ENCODE measurements at regions not wholly inside any gene's neighbourhood (a gene's known extent, or its start where the extent isn't known, plus 50 kb on each side); places are given as distances from the start of the nearest gene placed in this dataset.
"Not testable (repeated sequence)": the region's sequence is repeated elsewhere in the genome, so short reads cannot be mapped to it uniquely, and the experiment has no call there.

DNA sequence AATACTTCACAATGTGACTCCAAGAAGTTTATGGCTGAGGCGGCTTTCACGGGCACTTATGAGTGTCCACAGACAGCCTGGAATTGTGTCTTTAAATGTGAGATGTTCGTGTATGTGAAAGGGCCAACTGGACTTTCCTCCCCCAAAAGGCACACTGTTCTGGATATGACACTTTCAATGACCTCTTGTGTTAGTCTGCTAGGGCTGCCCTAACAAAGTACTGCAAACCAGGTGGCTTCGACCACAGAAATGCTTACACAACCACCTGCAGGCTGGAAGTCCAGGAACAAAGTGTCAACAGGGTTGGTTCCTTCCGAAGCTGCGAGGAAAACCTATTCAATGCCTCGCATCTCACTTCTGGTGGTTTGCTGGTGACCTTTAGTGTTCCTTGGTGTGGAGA is 281.7 kb downstream of the ANAPC1 start:
- TF ChIP-seq, protein P1, sequence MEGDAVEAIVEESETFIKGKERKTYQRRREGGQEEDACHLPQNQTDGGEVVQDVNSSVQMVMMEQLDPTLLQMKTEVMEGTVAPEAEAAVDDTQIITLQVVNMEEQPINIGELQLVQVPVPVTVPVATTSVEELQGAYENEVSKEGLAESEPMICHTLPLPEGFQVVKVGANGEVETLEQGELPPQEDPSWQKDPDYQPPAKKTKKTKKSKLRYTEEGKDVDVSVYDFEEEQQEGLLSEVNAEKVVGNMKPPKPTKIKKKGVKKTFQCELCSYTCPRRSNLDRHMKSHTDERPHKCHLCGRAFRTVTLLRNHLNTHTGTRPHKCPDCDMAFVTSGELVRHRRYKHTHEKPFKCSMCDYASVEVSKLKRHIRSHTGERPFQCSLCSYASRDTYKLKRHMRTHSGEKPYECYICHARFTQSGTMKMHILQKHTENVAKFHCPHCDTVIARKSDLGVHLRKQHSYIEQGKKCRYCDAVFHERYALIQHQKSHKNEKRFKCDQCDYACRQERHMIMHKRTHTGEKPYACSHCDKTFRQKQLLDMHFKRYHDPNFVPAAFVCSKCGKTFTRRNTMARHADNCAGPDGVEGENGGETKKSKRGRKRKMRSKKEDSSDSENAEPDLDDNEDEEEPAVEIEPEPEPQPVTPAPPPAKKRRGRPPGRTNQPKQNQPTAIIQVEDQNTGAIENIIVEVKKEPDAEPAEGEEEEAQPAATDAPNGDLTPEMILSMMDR (IDR thresholded peaks at IDR 0.05; ENCODE audit: insufficient read depth, low read length) = not testable (repeated sequence)
- TF ChIP-seq, protein P2, sequence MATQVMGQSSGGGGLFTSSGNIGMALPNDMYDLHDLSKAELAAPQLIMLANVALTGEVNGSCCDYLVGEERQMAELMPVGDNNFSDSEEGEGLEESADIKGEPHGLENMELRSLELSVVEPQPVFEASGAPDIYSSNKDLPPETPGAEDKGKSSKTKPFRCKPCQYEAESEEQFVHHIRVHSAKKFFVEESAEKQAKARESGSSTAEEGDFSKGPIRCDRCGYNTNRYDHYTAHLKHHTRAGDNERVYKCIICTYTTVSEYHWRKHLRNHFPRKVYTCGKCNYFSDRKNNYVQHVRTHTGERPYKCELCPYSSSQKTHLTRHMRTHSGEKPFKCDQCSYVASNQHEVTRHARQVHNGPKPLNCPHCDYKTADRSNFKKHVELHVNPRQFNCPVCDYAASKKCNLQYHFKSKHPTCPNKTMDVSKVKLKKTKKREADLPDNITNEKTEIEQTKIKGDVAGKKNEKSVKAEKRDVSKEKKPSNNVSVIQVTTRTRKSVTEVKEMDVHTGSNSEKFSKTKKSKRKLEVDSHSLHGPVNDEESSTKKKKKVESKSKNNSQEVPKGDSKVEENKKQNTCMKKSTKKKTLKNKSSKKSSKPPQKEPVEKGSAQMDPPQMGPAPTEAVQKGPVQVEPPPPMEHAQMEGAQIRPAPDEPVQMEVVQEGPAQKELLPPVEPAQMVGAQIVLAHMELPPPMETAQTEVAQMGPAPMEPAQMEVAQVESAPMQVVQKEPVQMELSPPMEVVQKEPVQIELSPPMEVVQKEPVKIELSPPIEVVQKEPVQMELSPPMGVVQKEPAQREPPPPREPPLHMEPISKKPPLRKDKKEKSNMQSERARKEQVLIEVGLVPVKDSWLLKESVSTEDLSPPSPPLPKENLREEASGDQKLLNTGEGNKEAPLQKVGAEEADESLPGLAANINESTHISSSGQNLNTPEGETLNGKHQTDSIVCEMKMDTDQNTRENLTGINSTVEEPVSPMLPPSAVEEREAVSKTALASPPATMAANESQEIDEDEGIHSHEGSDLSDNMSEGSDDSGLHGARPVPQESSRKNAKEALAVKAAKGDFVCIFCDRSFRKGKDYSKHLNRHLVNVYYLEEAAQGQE (IDR thresholded peaks at IDR 0.05; ENCODE audit: insufficient replicate concordance, low read depth) = not testable (repeated sequence)
- TF ChIP-seq SPI1 (IDR thresholded peaks at IDR 0.05; ENCODE audit: borderline replicate concordance, low read depth); GABPA (IDR thresholded peaks at IDR 0.05; ENCODE audit: low read depth): not testable (repeated sequence)
